GM23338 (cell line): ENCODE measurements at regions not wholly inside any gene's neighbourhood (a gene's known extent, or its start where the extent isn't known, plus 50 kb on each side); places are given as distances from the start of the nearest gene placed in this dataset.

ENCODE experiments used
- CREB1 ChIP-seq: fragments of 250-450 bp; sonication (Bioruptor Pico); IDR thresholded peaks from 2 replicates; pipeline ENCODE4 v1.5.0; 2020; ENCODE audit warnings: low read depth, mild to moderate bottlenecking, moderate library complexity
- EZH2 ChIP-seq: fragments of 200-600 bp; sonication (generic); IDR thresholded peaks from one replicate; pipeline ENCODE4 v1.8.0; 2017; ENCODE audit warnings: antibody characterized with exemption, mild to moderate bottlenecking, low read depth; ENCODE audit not compliant: unreplicated experiment
- EZH2phosphoT487 ChIP-seq: fragments of 200-600 bp; sonication (generic); IDR thresholded peaks from one replicate; pipeline ENCODE4 v1.8.1; 2018; ENCODE audit warnings: antibody characterized with exemption; ENCODE audit not compliant: unreplicated experiment
- JUNB ChIP-seq: IDR thresholded peaks from one replicate; pipeline ENCODE4 v1.6.1; 2016; ENCODE audit warnings: antibody characterized with exemption; ENCODE audit not compliant: unreplicated experiment
- NANOG ChIP-seq: IDR thresholded peaks from 2 replicates; pipeline ENCODE4 v1.6.1; 2016; ENCODE audit warnings: antibody characterized with exemption, borderline replicate concordance
- POLR2AphosphoS5 ChIP-seq: IDR thresholded peaks from 2 replicates; pipeline ENCODE4 v1.6.1; 2016; ENCODE audit warnings: antibody characterized with exemption, low read depth
- REST ChIP-seq: IDR thresholded peaks from one replicate; pipeline ENCODE4 v1.6.1; 2018; ENCODE audit warnings: antibody characterized with exemption; ENCODE audit not compliant: unreplicated experiment
- STAT1 ChIP-seq: IDR thresholded peaks from one replicate; pipeline ENCODE4 v1.6.1; 2016; ENCODE audit warnings: antibody characterized with exemption; ENCODE audit not compliant: unreplicated experiment
- TF ChIP-seq, protein P1 (sequence below), 2 experiments: fragments of 200-600 bp in 1 of 2; sonication (generic) in 1 of 2; conservative IDR thresholded peaks; 2 replicates each; pipeline versions ENCODE4 v1.5.1 to v1.6.1; 2016 to 2017; ENCODE audit warnings: antibody characterized with exemption in 2 of 2, low read depth in 2 of 2, mild to moderate bottlenecking in 2 of 2, moderate library complexity in 1 of 2

DNA sequence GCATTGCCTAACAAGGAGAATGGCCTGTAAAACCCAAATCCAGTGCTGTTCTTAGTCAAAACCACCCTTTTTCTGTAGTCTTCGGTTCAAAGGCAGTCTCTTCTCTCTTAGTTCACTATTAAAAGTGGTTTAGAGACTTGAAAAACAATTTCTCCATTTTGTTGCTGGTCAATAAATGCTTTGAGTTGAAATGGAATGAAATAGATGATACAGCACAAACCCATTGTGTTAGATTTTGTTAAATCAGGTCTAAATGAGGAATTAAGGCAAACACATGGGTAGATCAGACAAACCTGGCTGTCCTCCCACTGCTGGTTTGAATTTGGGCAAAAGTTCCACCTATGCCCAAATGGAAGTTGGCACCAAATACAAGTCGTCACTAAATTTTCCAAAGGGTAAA, 150.1 kb upstream of the SERTAD2 start:
- TF ChIP-seq, protein P1, sequence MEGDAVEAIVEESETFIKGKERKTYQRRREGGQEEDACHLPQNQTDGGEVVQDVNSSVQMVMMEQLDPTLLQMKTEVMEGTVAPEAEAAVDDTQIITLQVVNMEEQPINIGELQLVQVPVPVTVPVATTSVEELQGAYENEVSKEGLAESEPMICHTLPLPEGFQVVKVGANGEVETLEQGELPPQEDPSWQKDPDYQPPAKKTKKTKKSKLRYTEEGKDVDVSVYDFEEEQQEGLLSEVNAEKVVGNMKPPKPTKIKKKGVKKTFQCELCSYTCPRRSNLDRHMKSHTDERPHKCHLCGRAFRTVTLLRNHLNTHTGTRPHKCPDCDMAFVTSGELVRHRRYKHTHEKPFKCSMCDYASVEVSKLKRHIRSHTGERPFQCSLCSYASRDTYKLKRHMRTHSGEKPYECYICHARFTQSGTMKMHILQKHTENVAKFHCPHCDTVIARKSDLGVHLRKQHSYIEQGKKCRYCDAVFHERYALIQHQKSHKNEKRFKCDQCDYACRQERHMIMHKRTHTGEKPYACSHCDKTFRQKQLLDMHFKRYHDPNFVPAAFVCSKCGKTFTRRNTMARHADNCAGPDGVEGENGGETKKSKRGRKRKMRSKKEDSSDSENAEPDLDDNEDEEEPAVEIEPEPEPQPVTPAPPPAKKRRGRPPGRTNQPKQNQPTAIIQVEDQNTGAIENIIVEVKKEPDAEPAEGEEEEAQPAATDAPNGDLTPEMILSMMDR (conservative IDR thresholded peaks at IDR 0.05; ENCODE audit: low read depth in 2 of 2) = no peak
- TF ChIP-seq EZH2phosphoT487 (no peak), EZH2 (no peak), POLR2AphosphoS5 (no peak), JUNB (no peak), STAT1 (no peak), REST (no peak), CREB1 (CRISPR knock-in tag) (no peak), NANOG (no peak)
